ENCODE measurements at regions not wholly inside any gene's neighbourhood (a gene's known extent, or its start where the extent isn't known, plus 50 kb on each side); places are given as distances from the start of the nearest gene placed in this dataset.

DNA sequence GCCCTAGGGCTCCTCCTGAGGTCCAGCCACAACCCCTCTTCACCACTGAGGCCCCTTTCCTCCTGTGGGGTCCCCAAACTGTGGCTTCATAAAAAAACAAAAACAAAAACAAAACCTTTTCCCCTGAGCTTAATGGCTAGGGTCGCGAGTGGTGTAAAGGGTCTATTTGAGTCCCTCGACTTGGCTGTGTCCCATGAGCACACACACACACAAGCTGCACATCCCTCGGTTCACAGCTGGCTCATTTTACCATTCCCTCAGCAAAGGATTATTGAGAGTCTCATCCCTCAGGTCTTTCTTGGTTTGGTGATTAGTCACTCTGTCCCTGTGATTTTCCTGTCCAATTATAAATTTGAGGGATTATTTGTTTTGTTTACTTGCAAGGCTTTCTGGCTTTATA lies 206.1 kb upstream of the SASH1 start:
- TF ChIP-seq CREB1 (IDR thresholded peaks at IDR 0.05; ENCODE audit: low read depth), result no peak
- no peak for TF ChIP-seq RAD21 (IDR thresholded peaks at IDR 0.05; ENCODE audit: low read depth)
- TF ChIP-seq ZBTB7A (IDR thresholded peaks at IDR 0.05; ENCODE audit: low read depth), result no peak
- TF ChIP-seq CEBPB (IDR thresholded peaks at IDR 0.05), result no peak
- TF ChIP-seq NFIC (IDR thresholded peaks at IDR 0.05), result no peak
- TF ChIP-seq, protein P1, sequence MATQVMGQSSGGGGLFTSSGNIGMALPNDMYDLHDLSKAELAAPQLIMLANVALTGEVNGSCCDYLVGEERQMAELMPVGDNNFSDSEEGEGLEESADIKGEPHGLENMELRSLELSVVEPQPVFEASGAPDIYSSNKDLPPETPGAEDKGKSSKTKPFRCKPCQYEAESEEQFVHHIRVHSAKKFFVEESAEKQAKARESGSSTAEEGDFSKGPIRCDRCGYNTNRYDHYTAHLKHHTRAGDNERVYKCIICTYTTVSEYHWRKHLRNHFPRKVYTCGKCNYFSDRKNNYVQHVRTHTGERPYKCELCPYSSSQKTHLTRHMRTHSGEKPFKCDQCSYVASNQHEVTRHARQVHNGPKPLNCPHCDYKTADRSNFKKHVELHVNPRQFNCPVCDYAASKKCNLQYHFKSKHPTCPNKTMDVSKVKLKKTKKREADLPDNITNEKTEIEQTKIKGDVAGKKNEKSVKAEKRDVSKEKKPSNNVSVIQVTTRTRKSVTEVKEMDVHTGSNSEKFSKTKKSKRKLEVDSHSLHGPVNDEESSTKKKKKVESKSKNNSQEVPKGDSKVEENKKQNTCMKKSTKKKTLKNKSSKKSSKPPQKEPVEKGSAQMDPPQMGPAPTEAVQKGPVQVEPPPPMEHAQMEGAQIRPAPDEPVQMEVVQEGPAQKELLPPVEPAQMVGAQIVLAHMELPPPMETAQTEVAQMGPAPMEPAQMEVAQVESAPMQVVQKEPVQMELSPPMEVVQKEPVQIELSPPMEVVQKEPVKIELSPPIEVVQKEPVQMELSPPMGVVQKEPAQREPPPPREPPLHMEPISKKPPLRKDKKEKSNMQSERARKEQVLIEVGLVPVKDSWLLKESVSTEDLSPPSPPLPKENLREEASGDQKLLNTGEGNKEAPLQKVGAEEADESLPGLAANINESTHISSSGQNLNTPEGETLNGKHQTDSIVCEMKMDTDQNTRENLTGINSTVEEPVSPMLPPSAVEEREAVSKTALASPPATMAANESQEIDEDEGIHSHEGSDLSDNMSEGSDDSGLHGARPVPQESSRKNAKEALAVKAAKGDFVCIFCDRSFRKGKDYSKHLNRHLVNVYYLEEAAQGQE (IDR thresholded peaks at IDR 0.05; ENCODE audit: low read depth), result no peak
- TF ChIP-seq YY1 (IDR thresholded peaks at IDR 0.05; ENCODE audit: low read depth), result no peak
- TF ChIP-seq, protein P2, sequence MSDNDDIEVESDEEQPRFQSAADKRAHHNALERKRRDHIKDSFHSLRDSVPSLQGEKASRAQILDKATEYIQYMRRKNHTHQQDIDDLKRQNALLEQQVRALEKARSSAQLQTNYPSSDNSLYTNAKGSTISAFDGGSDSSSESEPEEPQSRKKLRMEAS (IDR thresholded peaks at IDR 0.05), result no peak
- no peak for TF ChIP-seq TEAD4 (IDR thresholded peaks at IDR 0.05)
- no peak for TF ChIP-seq EP300 (IDR thresholded peaks at IDR 0.05; ENCODE audit: borderline replicate concordance)
- TF ChIP-seq, protein P3, sequence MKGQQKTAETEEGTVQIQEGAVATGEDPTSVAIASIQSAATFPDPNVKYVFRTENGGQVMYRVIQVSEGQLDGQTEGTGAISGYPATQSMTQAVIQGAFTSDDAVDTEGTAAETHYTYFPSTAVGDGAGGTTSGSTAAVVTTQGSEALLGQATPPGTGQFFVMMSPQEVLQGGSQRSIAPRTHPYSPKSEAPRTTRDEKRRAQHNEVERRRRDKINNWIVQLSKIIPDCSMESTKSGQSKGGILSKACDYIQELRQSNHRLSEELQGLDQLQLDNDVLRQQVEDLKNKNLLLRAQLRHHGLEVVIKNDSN (IDR thresholded peaks at IDR 0.05), result no peak
- TF ChIP-seq FOXM1 (IDR thresholded peaks at IDR 0.05; ENCODE audit: borderline replicate concordance, low read depth), result no peak
- no peak for TF ChIP-seq TAF1 (IDR thresholded peaks at IDR 0.05; ENCODE audit: low read depth)
- TF ChIP-seq TCF12 (IDR thresholded peaks at IDR 0.05; ENCODE audit: low read depth), result no peak

DNA sequence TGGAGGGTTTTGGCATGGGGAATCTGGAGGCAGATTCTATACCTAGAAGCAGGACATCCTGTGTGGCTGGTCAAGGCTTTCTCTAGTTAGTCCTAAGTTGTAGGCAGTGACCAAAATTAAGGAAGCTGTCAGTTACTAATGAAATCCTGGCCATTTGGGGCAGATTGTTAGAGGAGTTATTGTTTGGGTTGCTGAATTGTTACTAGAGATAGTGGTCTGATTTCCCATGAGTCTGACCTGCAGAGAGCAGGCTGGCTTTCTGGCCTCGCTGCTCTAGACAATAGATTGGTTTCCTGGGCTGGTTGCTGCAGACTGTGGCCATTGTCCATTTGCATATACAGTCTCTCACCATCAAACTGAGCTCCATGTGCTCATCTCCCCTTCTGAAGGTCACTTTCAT lies 205.0 kb upstream of the SASH1 start:
- TF ChIP-seq TCF12 (IDR thresholded peaks at IDR 0.05; ENCODE audit: low read depth) (no peak), RAD21 (IDR thresholded peaks at IDR 0.05; ENCODE audit: low read depth) (no peak), TAF1 (IDR thresholded peaks at IDR 0.05; ENCODE audit: low read depth) (no peak), FOXM1 (IDR thresholded peaks at IDR 0.05; ENCODE audit: borderline replicate concordance, low read depth) (no peak), CEBPB (IDR thresholded peaks at IDR 0.05) (no peak), TEAD4 (IDR thresholded peaks at IDR 0.05) (no peak), CREB1 (IDR thresholded peaks at IDR 0.05; ENCODE audit: low read depth) (no peak), EGR1 (IDR thresholded peaks at IDR 0.05) (no peak), NFIC (IDR thresholded peaks at IDR 0.05) (no peak), YY1 (IDR thresholded peaks at IDR 0.05; ENCODE audit: low read depth) (no peak), ZBTB7A (IDR thresholded peaks at IDR 0.05; ENCODE audit: low read depth) (no peak), EP300 (IDR thresholded peaks at IDR 0.05; ENCODE audit: borderline replicate concordance) (no peak)
- TF ChIP-seq, protein P3 (IDR thresholded peaks at IDR 0.05), result no peak
- TF ChIP-seq, protein P1 (IDR thresholded peaks at IDR 0.05; ENCODE audit: low read depth), result no peak
- TF ChIP-seq, protein P2 (IDR thresholded peaks at IDR 0.05), result no peak

DNA sequence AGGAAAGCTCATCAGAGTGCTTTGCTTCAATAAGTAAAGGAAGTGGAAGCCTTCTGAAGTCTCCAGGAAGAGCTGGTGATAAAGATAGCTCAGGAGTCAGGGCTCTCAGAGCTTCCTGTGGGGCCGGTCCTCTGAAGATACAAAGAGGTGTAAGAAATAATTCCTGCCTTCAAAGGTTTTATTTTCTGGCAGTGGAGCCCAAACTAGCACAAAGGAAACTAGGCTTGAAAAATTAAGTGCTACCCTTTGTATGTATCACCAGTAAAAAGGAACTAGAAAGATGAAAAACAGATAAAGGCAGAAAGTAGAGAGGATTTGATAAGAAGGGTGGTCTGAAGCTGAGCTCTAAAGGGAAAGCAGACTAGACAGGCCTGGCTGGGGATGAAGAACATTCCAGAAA lies 204.1 kb upstream of the SASH1 start:
- TF ChIP-seq ZBTB7A (IDR thresholded peaks at IDR 0.05; ENCODE audit: low read depth), result no peak
- TF ChIP-seq NFIC (IDR thresholded peaks at IDR 0.05), result no peak
- no peak for TF ChIP-seq CEBPB (IDR thresholded peaks at IDR 0.05)
- TF ChIP-seq, protein P2 (IDR thresholded peaks at IDR 0.05), result no peak
- TF ChIP-seq, protein P3 (IDR thresholded peaks at IDR 0.05), result no peak
- TF ChIP-seq EP300 (IDR thresholded peaks at IDR 0.05; ENCODE audit: borderline replicate concordance), result no peak
- no peak for TF ChIP-seq FOXM1 (IDR thresholded peaks at IDR 0.05; ENCODE audit: borderline replicate concordance, low read depth)
- no peak for TF ChIP-seq RAD21 (IDR thresholded peaks at IDR 0.05; ENCODE audit: low read depth)
- TF ChIP-seq TCF12 (IDR thresholded peaks at IDR 0.05; ENCODE audit: low read depth), result no peak
- TF ChIP-seq, protein P1 (IDR thresholded peaks at IDR 0.05; ENCODE audit: low read depth), result no peak
- no peak for TF ChIP-seq TEAD4 (IDR thresholded peaks at IDR 0.05)
- TF ChIP-seq TAF1 (IDR thresholded peaks at IDR 0.05; ENCODE audit: low read depth), result no peak
- TF ChIP-seq EGR1 (IDR thresholded peaks at IDR 0.05), result no peak
- TF ChIP-seq CREB1 (IDR thresholded peaks at IDR 0.05; ENCODE audit: low read depth), result no peak
- no peak for TF ChIP-seq YY1 (IDR thresholded peaks at IDR 0.05; ENCODE audit: low read depth)

All from Ishikawa (cell line).